ENCODE measurements at regions not wholly inside any gene's neighbourhood (a gene's known extent, or its start where the extent isn't known, plus 50 kb on each side); places are given as distances from the start of the nearest gene placed in this dataset.
"Not testable (repeated sequence)": the region's sequence is repeated elsewhere in the genome, so short reads cannot be mapped to it uniquely, and the experiment has no call there.

DNA sequence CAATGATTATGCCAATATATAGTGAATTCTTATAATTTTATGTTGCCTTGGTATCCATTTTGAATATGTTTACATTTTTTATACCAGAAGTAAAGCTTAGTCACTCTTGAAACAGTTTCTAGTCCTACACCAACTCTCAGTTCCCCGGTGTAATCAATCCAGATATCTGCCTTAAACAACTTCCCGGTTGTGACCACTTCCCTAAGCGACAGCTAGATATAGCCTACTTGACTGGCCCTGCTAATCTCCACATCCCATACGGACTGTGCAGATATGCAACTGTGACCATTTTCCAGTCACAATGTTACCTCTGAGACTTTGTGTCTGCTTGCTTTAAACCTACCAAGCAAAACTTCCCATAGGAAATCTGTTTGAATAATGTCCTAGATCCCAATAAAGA, 1551.5 kb upstream of the SEL1L start:
- Histone ChIP-seq H3K4me1 (replicated peaks) (no peaks in the 10 kb centered on the region), H3K27ac (no peak overlapping the region), H3K27me3 (replicated peaks; ENCODE audit: insufficient read depth) (no peaks in the 10 kb centered on the region), H3K4me3 (no peak overlapping the region), H3K9me3 (no peaks in the 10 kb centered on the region), H3K36me3 (no peaks in the 10 kb centered on the region)
- intact Hi-C loops (cut with DNase I) = no loop called here
- TF ChIP-seq CTCF (IDR thresholded peaks at IDR 0.05) (no peak), POLR2A (IDR thresholded peaks at IDR 0.05) (no peak), POLR2AphosphoS5 (IDR thresholded peaks at IDR 0.05) (no peak)
- WGBS = 88% methylated on average over 4 of the region's 4 CpGs
- no peak for DNase-seq (ENCODE audit: low spot score)

GRCh38 chr14:83085725-83086124, 1552.1 kb upstream of the SEL1L start:
- Histone ChIP-seq H3K36me3 (no peaks in the 10 kb centered on the region), H3K27ac (no peak overlapping the region), H3K9me3 (no peaks in the 10 kb centered on the region), H3K4me3 (no peak overlapping the region), H3K27me3 (replicated peaks; ENCODE audit: insufficient read depth) (no peaks in the 10 kb centered on the region), H3K4me1 (replicated peaks) (no peaks in the 10 kb centered on the region)
- intact Hi-C loops (cut with DNase I) = no loop called here
- DNase-seq (ENCODE audit: low spot score) = no peak
- 62% methylated on average over 1 of the region's 1 CpG for WGBS
- no peak for TF ChIP-seq CTCF (IDR thresholded peaks at IDR 0.05)
- no peak for TF ChIP-seq POLR2A (IDR thresholded peaks at IDR 0.05)
- no peak for TF ChIP-seq POLR2AphosphoS5 (IDR thresholded peaks at IDR 0.05)

GRCh38 chr14:83091991-83092956, 1558.6 kb upstream of the SEL1L start:
- H3K9me3 ChIP-seq; H3K27me3 ChIP-seq (replicated peaks; ENCODE audit: insufficient read depth); intact Hi-C loops (cut with DNase I); H3K27ac ChIP-seq; H3K4me1 ChIP-seq (replicated peaks); H3K36me3 ChIP-seq; H3K4me3 ChIP-seq; DNase-seq (ENCODE audit: low spot score): not testable (repeated sequence)
- 52% methylated on average over 42 of the region's 47 CpGs for WGBS

DNA sequence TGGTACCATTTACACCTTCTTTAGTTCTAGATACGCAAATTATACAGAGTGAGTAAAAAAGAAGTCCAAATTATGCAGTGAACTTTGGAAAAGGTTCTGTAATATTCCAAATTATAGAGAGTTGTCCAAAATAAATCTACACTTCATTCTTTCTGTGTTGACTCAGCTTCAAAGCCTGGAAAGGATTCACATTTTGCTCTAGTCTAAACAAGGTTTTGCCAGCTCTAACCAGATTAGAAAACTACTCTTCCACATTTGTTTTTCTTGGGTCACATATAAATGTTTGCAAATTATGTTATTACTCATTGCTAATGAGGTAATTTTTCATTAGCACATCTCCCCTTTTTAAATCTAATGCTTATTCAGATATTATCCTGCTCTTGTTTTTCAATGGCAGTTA, 1562.4 kb upstream of the SEL1L start:
- H3K4me3 ChIP-seq = no peak overlapping the region
- TF ChIP-seq POLR2AphosphoS5 (IDR thresholded peaks at IDR 0.05) (no peak), CTCF (IDR thresholded peaks at IDR 0.05) (no peak), POLR2A (IDR thresholded peaks at IDR 0.05) (no peak)
- no peaks in the 10 kb centered on the region for H3K9me3 ChIP-seq
- 63% methylated on average over 1 of the region's 1 CpG for WGBS
- no peak overlapping the region for H3K27ac ChIP-seq
- intact Hi-C loops (cut with DNase I) = no loop called here
- H3K4me1 ChIP-seq (replicated peaks) = no peaks in the 10 kb centered on the region
- H3K27me3 ChIP-seq (replicated peaks; ENCODE audit: insufficient read depth) = no peaks in the 10 kb centered on the region
- DNase-seq (ENCODE audit: low spot score) = no peak
- H3K36me3 ChIP-seq = no peaks in the 10 kb centered on the region

- Histone ChIP-seq H3K4me3 (no peak overlapping the region), H3K4me1 (replicated peaks) (no peaks in the 10 kb centered on the region), H3K36me3 (no peaks in the 10 kb centered on the region), H3K9me3 (no peaks in the 10 kb centered on the region), H3K27ac (no peak overlapping the region), H3K27me3 (replicated peaks; ENCODE audit: insufficient read depth) (no peaks in the 10 kb centered on the region)
- DNase-seq (ENCODE audit: low spot score) = no peak
- intact Hi-C loops (cut with DNase I) = no loop called here
- 45% methylated on average over 1 of the region's 1 CpG for WGBS
- TF ChIP-seq CTCF (IDR thresholded peaks at IDR 0.05) = no peak
- no peak for TF ChIP-seq POLR2AphosphoS5 (IDR thresholded peaks at IDR 0.05)
- TF ChIP-seq POLR2A (IDR thresholded peaks at IDR 0.05) = no peak
Measured at GRCh38 chr14:83101846-83102245, 1568.2 kb upstream of the SEL1L start.

Data from prostate gland (tissue), 2 donors.